ENCODE measurements at regions not wholly inside any gene's neighbourhood (a gene's known extent, or its start where the extent isn't known, plus 50 kb on each side); places are given as distances from the start of the nearest gene placed in this dataset.

GRCh38 chr5:117089001-117089400 is 514.4 kb upstream of the SEMA6A start:
- DNase-seq: no peak

- no peak for DNase-seq
Observed at GRCh38 chr5:117088176-117088575, 513.6 kb upstream of the SEMA6A start.

- DNase-seq: no peak
Observed at GRCh38 chr5:117084067-117084466, 509.4 kb upstream of the SEMA6A start.

DNA sequence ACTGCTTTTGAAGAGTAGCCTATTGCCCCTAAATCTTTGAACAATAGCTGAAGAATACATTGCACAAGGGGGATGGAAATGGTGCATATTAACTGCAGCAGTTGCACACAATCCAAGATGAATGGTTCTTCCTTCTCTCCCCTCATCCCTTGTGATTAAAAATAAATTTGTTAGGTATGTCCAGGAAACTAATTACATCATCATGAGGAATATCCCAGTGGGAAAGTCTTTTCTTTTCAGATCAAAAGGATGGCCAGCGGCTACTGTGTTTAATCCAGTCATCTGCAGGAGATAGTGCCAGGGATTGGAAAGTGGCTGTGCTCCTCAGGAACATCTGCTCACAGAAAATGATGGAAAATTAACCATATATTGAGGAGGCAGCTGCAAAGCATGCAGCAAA is 508.4 kb upstream of the SEMA6A start:
- no peak for DNase-seq

DNA sequence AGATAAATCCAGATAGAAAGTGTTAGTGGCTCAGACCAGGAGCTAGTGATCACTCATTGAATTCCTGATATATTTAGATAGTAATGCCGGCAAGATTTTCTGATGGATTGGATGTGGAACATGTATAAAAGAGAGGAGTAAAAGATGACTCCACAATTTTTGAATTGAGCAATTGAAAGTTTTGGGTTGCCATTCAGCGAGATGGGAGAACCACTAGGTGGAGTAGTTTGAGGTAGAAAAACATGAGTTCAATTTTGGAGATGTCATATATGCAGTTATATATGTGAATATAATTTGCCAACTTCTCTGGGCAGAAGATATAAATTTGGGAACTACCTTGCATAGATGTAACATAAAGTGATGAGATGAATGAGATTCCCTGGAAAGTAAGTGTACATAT is 502.5 kb upstream of the SEMA6A start:
- DNase-seq: no peak

- no peak for DNase-seq
Observed at GRCh38 chr5:117072439-117072838, 497.8 kb upstream of the SEMA6A start.

- DNase-seq: no peak
Observed at GRCh38 chr5:117065800-117066199, 491.2 kb upstream of the SEMA6A start.

- no peak for DNase-seq
Observed at GRCh38 chr5:117065161-117065560, 490.5 kb upstream of the SEMA6A start.

DNA sequence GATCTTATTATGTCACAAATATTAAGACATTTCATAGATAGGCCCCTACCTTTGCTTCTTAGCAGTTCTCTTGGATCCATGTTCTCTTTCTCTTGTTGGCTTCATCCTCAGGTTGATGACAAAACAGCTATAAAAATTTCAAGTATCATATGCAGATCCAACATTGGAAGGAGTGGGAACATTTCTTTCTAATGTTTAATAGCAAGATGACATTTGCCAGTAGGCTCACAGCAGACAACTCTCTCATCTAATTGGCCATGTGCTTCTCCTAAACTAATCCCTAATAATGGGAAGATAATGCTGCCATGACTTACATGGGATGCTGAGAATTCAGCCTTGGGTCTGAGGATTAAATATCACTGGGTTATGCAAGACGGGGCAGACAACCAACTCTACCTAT is 485.5 kb upstream of the SEMA6A start:
- DNase-seq: no peak

DNA sequence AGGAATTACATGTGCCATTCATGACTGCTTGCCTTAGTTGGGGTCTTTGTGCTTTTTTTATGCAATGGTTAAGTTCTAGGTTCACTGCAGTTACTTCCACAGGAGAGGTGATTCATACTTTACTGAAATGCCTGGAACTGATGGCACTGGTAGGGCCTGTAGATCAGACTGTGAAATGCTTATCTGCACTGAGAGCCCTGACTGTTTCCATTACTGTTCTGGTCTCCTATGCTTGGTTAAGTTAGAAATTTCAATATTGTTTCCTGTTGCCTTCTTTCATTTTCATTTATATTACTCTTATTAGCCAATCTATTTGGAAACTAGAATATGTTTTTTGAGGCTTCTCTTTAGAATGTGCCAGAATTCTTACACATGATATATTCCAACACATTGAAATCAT is 484.1 kb upstream of the SEMA6A start:
- DNase-seq: no peak

DNA sequence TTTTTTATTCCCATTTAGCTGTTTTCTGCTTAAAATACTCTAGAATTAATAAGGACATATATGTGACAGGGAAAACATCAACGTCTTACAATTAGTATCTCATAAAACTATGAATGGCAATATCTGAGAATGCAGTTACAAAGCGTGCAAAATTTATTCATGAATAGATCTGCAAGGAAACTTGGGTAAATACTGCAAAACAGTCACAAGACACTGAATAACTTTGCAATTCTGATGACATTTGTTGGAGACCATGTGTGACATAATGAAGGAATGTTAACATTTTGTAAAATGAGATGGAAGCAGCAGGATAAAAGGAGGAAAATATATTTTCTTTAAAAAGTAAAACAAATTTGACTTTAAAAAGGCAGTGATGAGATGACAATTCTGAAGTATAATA is 480.9 kb upstream of the SEMA6A start:
- no peak for DNase-seq

DNA sequence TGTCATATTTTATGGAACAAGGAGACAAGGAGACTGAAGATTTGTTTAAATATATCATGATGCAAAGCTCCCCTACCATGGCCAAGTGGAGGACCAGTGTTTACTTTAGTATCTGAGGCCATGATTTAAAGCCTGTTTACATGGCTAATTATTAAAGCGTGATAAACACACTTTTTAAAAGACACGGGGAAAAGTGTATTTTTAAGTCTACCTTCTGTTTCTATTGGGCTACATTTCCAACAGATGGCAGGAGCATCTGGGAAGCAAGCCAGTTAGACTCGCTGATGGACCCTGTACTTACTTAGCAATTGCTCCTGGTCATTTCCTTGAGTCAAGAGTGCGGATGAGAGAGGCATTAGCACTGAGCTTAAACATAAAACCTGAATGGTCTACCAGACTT is 480.3 kb upstream of the SEMA6A start:
- DNase-seq: no peak

- DNase-seq: no peak
Observed at GRCh38 chr5:117054141-117054540, 479.5 kb upstream of the SEMA6A start.

- DNase-seq: no peak
Observed at GRCh38 chr5:117041926-117042595, 467.4 kb upstream of the SEMA6A start.

DNA sequence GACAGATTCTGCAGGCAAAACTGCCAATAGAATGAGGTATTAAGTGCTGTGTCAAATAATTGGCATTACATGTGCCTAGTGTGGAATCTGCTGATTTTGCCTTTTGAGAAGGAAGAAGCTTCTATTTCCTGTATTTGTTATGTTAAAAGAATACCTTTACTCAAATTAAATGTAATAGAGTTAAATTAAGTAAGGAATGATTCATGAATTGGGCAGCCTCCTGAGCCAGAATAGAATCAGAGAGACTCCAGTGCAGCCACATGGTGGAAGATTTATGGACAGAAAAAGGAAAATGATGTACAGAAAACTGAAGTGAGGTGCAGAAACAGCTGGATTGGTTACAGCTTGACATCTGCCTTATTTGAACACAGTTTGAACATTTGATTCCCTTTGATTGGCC is 464.4 kb upstream of the SEMA6A start:
- no peak for DNase-seq

DNA sequence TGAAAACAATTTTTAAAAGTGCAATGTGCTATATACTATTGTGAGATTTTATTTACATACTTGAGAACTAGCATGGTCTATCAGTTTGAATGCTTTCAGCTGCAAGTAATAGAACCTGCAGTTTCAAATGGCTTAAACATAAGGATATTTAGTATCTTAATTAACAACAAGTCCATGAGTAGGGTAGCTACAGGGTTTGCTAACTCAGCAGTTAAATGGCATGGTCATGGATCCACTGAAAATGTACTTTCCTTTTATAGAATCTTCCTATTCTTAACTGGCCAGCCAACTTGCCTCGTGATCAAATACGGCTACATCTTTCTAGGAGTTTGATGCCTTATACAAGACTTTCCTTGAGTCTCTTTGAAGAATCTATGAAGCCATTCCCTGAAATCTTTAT is 452.8 kb upstream of the SEMA6A start:
- no peak for DNase-seq

GRCh38 chr5:117020999-117021398 is 446.4 kb upstream of the SEMA6A start:
- DNase-seq: no peak

DNA sequence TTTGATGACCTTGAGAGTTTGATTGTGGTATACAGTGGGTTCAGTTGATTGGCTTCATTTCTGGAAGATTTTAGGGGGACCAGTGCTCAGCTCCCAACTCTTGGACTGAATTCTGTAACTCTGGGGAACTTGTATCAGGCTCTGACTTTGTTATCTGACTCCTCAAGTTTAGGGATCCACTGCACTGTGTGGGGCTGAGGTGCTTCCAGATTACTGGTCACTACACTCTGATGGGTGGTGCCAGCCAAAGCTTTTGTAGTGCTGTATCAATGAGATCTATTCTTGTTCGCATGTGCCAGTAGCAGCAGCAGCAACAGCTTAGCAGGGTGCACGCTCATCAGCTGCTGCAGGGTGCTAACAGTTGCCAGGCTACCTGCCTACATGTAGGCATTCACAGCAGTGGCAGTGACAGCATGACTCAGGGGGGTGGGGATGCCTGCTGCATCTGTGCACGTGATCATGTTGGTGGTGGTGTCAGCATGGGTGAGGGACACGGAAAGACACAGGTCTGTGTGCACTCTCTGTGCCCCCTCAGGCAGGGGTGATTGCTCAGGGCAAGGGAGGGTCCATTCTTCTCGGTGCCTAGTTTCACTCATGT is 438.8 kb upstream of the SEMA6A start:
- no peak for DNase-seq

DNA sequence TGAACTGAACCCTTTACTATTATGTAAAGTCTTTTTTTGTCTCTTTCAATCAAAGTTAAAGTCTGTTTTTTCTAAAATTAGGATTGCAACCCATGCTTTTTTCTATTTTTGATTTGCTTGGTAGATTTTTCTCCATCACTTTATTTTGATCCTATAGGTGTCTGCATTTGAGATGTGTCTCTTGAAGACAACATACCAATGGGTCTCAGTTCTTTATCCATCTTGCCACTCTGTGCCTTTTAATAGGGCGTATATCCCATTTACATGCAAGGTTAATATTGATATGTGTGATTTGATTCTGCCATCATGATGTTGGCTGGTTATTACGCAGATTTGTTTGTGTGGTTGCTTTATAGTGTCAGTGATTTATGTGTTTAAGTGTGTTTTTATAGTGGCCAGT is 436.0 kb upstream of the SEMA6A start:
- no peak for DNase-seq

GRCh38 chr5:116998024-116998423 is 423.4 kb upstream of the SEMA6A start:
- no peak for DNase-seq

GRCh38 chr5:116992681-116993080 is 418.1 kb upstream of the SEMA6A start:
- DNase-seq: no peak

DNA sequence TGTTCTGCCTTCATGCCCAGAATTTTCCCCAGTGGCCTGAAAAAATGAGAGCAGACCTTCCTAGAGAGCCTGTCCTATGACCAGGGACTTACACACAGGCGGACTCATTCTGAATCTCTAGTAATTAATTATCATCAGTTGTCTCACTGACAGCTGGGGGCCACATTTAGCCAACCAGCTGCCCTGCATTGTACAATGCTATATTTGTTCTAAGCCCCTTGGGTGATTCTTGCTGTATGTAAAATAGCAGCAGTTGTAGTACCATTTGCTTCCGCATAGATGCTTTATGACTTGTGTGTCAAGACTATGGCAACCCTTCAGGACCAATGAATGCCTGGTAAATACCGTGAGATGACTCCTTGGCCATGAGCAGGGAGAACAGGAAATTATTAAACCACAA is 415.4 kb upstream of the SEMA6A start:
- no peak for DNase-seq

GRCh38 chr5:116982035-116982434 is 407.4 kb upstream of the SEMA6A start:
- no peak for DNase-seq

DNA sequence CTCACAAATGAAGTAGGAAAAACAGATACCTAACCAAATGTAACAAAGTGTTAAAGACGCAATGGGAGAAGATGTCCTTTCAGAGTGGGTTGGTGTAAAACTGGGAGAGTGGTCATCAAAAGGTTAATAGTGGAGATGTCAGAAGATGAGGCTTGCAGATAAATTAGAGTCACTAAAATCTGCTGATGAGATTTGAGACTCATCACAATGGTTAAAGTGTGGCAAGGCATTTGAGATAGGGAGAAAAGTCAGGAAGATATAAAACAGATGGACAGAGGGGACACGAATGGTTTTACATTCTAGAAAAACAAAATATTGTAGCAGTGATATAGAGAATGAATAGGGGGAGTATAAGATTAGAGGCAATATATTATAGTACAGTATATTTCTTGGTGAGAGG is 406.0 kb upstream of the SEMA6A start:
- DNase-seq: no peak

- no peak for DNase-seq
Observed at GRCh38 chr5:116976767-116977166, 402.1 kb upstream of the SEMA6A start.
